AG09309 (cell line): ENCODE measurements at regions not wholly inside any gene's neighbourhood (a gene's known extent, or its start where the extent isn't known, plus 50 kb on each side); places are given as distances from the start of the nearest gene placed in this dataset.

ENCODE experiments used
- DNase-seq: peaks from one replicate; pipeline ENCODE4 v3.0.0-alpha.2; 2010; ENCODE audit warnings: low read depth
- H3K4me3 ChIP-seq: 2 replicates; pipeline ENCODE4 v1.5.1; 2011; ENCODE audit warnings: mild to moderate bottlenecking, low read depth, low read length, moderate library complexity; ENCODE audit not compliant: control insufficient read depth
- TF ChIP-seq, protein P1 (sequence below): IDR thresholded peaks from 2 replicates; pipeline ENCODE4 v1.5.1; 2011; ENCODE audit warnings: mild to moderate bottlenecking, low read depth, low read length, inconsistent platforms; ENCODE audit not compliant: insufficient read depth, control insufficient read depth; ENCODE audit errors: missing control alignments

DNA sequence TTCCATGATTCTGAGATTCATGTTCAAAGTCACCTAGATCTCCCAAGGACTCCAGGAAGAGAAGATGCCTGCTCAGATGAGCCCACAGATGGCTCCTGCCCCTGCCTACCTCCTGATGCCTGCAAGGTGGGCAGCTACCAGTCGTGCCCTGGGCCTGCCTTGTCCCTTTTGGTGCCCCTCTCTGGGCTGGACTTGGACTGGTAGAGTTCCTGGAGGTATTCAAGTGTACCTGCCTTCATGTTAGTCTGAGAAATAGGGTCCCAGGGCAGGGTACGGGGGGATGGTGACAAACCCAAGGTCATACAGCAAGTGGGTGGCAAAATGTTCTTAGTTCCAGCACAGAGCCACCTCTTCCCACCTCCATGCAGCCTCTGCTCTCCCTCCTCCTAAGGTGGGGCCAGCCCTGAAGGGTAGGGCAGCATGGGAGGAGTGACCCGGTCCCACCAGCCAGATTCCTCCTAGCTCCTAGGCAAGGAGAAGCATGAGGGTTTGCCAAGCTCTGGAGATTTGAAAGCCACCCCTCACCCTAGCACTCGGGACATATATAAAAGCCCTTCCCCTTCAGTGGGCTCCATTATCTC, 80.8 kb upstream of the UNC5B start:
- TF ChIP-seq, protein P1, sequence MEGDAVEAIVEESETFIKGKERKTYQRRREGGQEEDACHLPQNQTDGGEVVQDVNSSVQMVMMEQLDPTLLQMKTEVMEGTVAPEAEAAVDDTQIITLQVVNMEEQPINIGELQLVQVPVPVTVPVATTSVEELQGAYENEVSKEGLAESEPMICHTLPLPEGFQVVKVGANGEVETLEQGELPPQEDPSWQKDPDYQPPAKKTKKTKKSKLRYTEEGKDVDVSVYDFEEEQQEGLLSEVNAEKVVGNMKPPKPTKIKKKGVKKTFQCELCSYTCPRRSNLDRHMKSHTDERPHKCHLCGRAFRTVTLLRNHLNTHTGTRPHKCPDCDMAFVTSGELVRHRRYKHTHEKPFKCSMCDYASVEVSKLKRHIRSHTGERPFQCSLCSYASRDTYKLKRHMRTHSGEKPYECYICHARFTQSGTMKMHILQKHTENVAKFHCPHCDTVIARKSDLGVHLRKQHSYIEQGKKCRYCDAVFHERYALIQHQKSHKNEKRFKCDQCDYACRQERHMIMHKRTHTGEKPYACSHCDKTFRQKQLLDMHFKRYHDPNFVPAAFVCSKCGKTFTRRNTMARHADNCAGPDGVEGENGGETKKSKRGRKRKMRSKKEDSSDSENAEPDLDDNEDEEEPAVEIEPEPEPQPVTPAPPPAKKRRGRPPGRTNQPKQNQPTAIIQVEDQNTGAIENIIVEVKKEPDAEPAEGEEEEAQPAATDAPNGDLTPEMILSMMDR, result no peak
- DNase-seq, result no peak
- H3K4me3 ChIP-seq, result no peak overlapping the region

DNA sequence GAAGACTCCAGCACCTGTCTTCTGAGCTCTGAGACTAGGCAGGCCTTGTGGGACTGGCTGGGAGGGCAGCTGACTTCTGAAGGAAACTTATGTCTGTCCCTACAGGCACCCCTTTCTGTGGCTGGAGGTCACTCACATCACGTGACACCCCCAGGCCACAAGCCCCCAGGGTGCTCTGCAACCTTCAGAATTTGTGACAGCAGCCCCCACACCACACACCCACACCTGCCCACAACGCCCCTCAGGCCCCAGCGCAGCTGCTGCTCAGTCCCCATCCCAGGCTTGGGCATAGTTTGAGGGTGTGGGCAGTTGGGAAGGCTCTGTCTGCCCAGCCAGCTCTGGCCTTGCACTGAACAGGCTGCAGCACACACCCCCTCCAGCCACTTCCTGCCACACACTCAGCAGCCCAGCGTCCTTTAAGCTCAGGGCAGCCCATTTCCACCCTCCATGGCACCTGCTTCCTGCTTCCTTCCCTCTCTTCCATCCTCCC, 80.0 kb upstream of the UNC5B start:
- no peak for DNase-seq
- H3K4me3 ChIP-seq, result no peak overlapping the region
- TF ChIP-seq, protein P1, result no peak

DNA sequence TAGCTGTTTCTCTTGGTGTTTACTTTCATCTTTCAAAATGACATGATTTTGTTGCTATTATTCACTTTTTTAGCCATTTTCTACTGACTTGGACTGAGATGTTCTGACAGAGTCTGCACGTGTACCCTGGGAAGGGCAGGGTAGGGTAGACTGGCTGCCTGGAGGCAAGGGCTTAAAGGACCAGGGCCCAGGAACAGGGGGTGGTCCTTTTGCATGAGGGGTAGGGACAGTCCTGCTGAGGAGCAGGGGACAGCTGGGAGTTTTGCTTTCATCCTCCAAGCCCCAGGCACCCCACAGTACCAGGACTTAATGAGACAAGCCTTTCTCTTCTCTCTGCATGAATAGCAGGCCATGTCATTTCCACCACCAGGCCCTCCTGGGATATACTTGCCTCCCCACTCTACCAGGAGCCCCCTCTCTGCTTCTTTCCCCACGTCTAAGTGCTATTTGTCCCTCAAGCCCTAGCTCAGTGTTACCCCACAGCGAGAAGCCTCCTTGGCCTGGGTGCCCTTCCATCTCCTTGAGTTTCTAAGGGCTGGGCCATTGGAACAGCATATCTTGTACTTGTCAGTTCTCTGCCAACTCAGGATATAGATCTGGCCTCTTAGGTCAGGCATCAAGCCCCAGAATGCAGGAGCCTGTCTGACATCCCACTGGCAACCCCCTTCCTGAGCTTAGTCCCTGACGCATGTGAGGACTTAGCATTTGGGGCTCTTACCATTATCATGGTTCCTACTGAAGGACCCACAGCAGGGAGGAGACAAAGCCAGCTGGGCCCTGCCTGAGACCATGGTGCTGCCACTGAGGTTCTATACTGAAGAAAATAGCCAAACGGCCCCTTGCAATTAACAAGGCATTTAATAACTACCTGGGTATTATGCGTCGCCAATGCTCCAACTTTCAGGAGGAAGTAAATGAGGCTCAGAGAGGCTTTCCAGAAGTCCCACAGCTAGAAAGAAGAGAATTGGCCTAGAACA, 78.4 kb upstream of the UNC5B start:
- TF ChIP-seq, protein P1, result no peak
- DNase-seq, result no peak
- no peak overlapping the region for H3K4me3 ChIP-seq

DNA sequence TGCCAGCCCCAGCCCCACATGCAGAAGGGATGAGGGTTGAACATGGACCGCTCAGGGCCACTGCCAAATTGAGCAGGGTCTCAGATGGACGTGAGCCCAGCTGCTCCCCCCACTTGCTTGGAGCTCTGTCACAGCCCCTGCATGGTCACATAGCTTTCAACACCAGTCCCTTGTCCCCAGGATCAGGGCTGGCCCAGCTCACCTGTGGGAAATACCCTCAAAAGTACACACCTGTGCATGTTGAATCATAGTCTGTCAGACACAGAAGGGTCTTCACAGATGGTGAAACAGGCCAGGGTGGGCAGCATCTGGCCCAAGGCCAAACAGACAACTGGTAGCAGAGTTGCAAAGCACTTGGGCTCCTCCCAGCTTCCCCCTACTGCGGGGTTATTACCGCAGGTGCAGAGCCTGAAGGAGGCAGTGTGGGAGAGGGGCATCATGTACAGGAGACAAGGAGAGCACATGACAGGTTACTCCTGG, 77.6 kb upstream of the UNC5B start:
- DNase-seq, result no peak
- TF ChIP-seq, protein P1, result no peak

DNA sequence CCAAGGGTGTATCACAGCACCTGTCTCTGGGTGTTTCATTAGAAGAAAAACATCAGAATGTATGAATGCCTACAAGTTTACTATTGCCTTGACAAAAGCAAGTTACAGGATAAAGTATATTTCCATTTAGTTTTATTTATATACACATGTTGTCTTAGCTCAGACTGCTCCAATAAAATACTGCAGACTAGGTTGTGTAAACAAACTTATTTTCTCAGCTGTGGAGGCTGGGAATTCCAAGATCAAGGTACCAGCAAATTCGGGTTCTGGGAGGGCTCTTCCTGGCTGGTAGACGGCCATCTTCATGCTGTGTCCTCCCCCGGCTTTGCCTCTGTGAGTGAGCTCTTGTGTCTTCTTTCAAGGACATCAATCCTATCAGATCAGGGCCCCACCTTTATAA, 77.1 kb upstream of the UNC5B start:
- TF ChIP-seq, protein P1, result no peak
- DNase-seq, result no peak
- no peak overlapping the region for H3K4me3 ChIP-seq

More for the DNA sequence above, 77.6 kb upstream of the UNC5B start:
- H3K4me3 ChIP-seq, result no peak overlapping the region

DNA sequence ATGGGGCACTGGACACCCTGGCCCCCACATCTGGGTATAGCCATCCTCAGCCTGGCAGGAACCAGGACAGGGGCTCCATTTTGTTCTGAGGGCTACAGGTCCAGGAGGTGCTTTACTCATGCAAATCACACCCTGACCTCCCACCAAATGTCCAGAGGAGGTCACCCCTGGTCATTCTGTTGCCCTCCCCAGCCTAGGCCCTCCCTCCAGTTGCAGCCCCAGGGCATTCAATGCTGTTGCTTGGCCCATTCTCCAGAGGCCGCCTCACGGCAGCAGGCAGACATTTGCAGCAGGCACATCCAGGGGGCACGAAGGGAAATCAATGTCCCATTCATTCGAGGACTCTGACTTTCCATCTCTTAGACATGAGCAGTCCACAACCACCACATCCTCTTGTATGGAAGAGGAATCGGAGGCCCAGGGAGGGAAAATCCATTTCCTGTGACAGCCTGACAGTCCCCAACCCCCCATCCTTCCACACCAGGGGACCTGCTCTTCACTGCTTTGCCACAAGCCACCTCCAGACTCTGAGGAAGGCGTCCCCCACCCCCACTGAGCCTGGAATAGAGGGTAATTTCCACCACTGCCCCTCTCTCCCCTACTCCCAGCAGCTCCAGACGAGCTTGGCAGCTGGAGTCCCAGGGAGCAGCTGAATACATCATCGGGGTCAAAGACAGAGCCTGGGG, 76.2 kb upstream of the UNC5B start:
- no peak for DNase-seq
- TF ChIP-seq, protein P1, result no peak
- no peak overlapping the region for H3K4me3 ChIP-seq
